SK-N-SH (cell line): ENCODE measurements at regions not wholly inside any gene's neighbourhood (a gene's known extent, or its start where the extent isn't known, plus 50 kb on each side); places are given as distances from the start of the nearest gene placed in this dataset.

Source experiments
- CTCF ChIA-PET: fragments of 300-600, 350-600 bp; formaldehyde crosslinking; extraction: SDS; loops from one replicate; lab custom pipeline; 2021; lab: Yijun Ruan, JAX
- POLR2A ChIA-PET: fragments of 350-600 bp; sonication (Branson Sonifier 250); formaldehyde crosslinking; extraction: SDS; loops from one replicate; lab custom pipeline; 2020; ENCODE audit warnings: antibody characterized with exemption, inconsistent platforms; lab: Yijun Ruan, JAX
- DNase-seq: peaks from one replicate; pipeline ENCODE4 v3.0.0; 2012
- H2AFZ ChIP-seq: fragments of 200-600 bp; sonication (generic); 2 replicates; pipeline ENCODE4 v1.8.1; 2016; ENCODE audit warnings: antibody characterized with exemption, mild to moderate bottlenecking, low read depth
- H3F3A ChIP-seq: fragments of 200-600 bp; sonication (generic); replicated peaks from 2 replicates; pipeline ENCODE3; 2016; ENCODE audit warnings: antibody characterized with exemption, mild to moderate bottlenecking; ENCODE audit not compliant: insufficient read depth
- H3K27ac ChIP-seq, 2 experiments: fragments of 200-500 bp in 1 of 2; fragments of 200-600 bp in 1 of 2; sonication (Bioruptor generic) in 1 of 2; sonication (generic), shearing (Covaris generic) in 1 of 2; 2 replicates each; pipeline versions ENCODE4 v1.5.1 to v1.6.1; 2014 to 2016; ENCODE audit warnings: low read depth in 2 of 2, inconsistent platforms in 1 of 2, low read length in 1 of 2, mild to moderate bottlenecking in 1 of 2, mixed read lengths in 1 of 2
- H3K27me3 ChIP-seq: fragments of 200-600 bp; sonication (generic), shearing (Covaris generic); 2 replicates; pipeline ENCODE4 v1.6.1; 2016; ENCODE audit warnings: mixed run types; ENCODE audit not compliant: insufficient read depth
- H3K36me3 ChIP-seq, 2 experiments: fragments of 200-500 bp in 1 of 2; fragments of 200-600 bp in 1 of 2; sonication (Bioruptor generic) in 1 of 2; sonication (generic) in 1 of 2; replicated peaks in 1 of 2; 2 replicates each; pipeline versions ENCODE3 to v1.5.1; 2014 to 2016; ENCODE audit warnings: low read length in 1 of 2, mild to moderate bottlenecking in 1 of 2; ENCODE audit not compliant: insufficient read depth in 2 of 2, control insufficient read depth in 1 of 2
- H3K4me1 ChIP-seq, 2 experiments: fragments of 200-500 bp in 1 of 2; fragments of 200-600 bp in 1 of 2; sonication (Bioruptor generic) in 1 of 2; sonication (generic), shearing (Covaris generic) in 1 of 2; 2 replicates each; pipeline versions ENCODE4 v1.5.1 to v1.6.1; 2014 to 2016; ENCODE audit warnings: low read depth in 1 of 2, low read length in 1 of 2, mixed run types in 1 of 2; ENCODE audit not compliant: insufficient read depth in 2 of 2, control insufficient read depth in 1 of 2
- H3K4me2 ChIP-seq: fragments of 200-600 bp; sonication (generic), shearing (Covaris generic); 2 replicates; pipeline ENCODE4 v1.6.1; 2017; ENCODE audit warnings: mixed run types
- H3K4me3 ChIP-seq, 2 experiments: fragments of 200-500 bp in 1 of 2; fragments of 200-600 bp in 1 of 2; sonication (Bioruptor generic) in 1 of 2; sonication (generic), shearing (Covaris generic) in 1 of 2; 2 replicates each; pipeline versions ENCODE4 v1.5.1 to v1.8.1; 2014 to 2016; ENCODE audit warnings: low read depth in 2 of 2, inconsistent platforms in 1 of 2, low read length in 1 of 2, mild to moderate bottlenecking in 1 of 2, mixed read lengths in 1 of 2, moderate library complexity in 1 of 2
- H3K79me2 ChIP-seq: fragments of 200-600 bp; sonication (generic); 2 replicates; pipeline ENCODE4 v1.8.1; 2017; ENCODE audit warnings: mild to moderate bottlenecking; ENCODE audit not compliant: insufficient read depth
- H3K9ac ChIP-seq: fragments of 200-600 bp; sonication (generic); 2 replicates; pipeline ENCODE4 v1.6.1; 2017; ENCODE audit warnings: mixed run types
- H3K9me2 ChIP-seq: fragments of 200-600 bp; sonication (generic); 2 replicates; pipeline ENCODE4 v1.6.1; 2017; ENCODE audit warnings: mixed run types
- H3K9me3 ChIP-seq: fragments of 200-600 bp; sonication (generic); 2 replicates; pipeline ENCODE4 v1.6.1; 2017; ENCODE audit warnings: mixed run types, mild to moderate bottlenecking, moderate library complexity
- H4K20me1 ChIP-seq: fragments of 200-600 bp; sonication (generic); 2 replicates; pipeline ENCODE4 v1.6.1; 2017; ENCODE audit warnings: mild to moderate bottlenecking, mixed run types; ENCODE audit not compliant: insufficient read depth
- CHD2 ChIP-seq: fragments of 150-350 bp; IDR thresholded peaks from 2 replicates; pipeline ENCODE4 v1.6.1; 2018; ENCODE audit warnings: low read length; ENCODE audit not compliant: partially characterized antibody
- CTCF ChIP-seq: fragments of 200-600 bp; sonication (generic); IDR thresholded peaks from 2 replicates; pipeline ENCODE4 v1.6.1; 2017; ENCODE audit warnings: antibody characterized with exemption, mild to moderate bottlenecking, moderate library complexity
- EP300 ChIP-seq, 2 experiments: IDR thresholded peaks; 2 replicates each; pipeline versions ENCODE4 v1.4.0 to v1.6.1; 2012; ENCODE audit warnings: borderline replicate concordance in 1 of 2, low read depth in 1 of 2, low read length in 1 of 2
- FOXM1 ChIP-seq: IDR thresholded peaks from 2 replicates; pipeline ENCODE4 v1.4.0; 2012; ENCODE audit warnings: low read depth, mild to moderate bottlenecking
- GABPA ChIP-seq: IDR thresholded peaks from 2 replicates; pipeline ENCODE4 v1.4.0; 2012; ENCODE audit warnings: low read depth, mild to moderate bottlenecking
- GATA2 ChIP-seq: sonication (generic); formaldehyde crosslinking; IDR thresholded peaks from 2 replicates; pipeline ENCODE4 v1.5.0; 2020; ENCODE audit warnings: mild to moderate bottlenecking, missing genetic modification reagents
- JUND ChIP-seq: IDR thresholded peaks from 2 replicates; pipeline ENCODE4 v1.4.0; 2012
- MXI1 ChIP-seq: IDR thresholded peaks from 2 replicates; pipeline ENCODE4 v1.6.1; 2012; ENCODE audit warnings: mild to moderate bottlenecking, low read depth, low read length, improper control_type of control experiment
- NRF1 ChIP-seq: IDR thresholded peaks from 2 replicates; pipeline ENCODE4 v1.6.1; 2012; ENCODE audit warnings: low read depth, mild to moderate bottlenecking, low read length
- POLR2AphosphoS5 ChIP-seq: IDR thresholded peaks from 2 replicates; pipeline ENCODE4 v1.6.1; 2012; ENCODE audit warnings: low read depth, low read length
- RAD21 ChIP-seq: IDR thresholded peaks from 2 replicates; pipeline ENCODE4 v1.6.1; 2012; ENCODE audit warnings: mild to moderate bottlenecking, low read length
- RFX5 ChIP-seq: IDR thresholded peaks from 2 replicates; pipeline ENCODE4 v1.6.1; 2012; ENCODE audit warnings: mild to moderate bottlenecking, improper control_type of control experiment, low read length
- RXRA ChIP-seq: IDR thresholded peaks from 2 replicates; pipeline ENCODE4 v1.4.0; 2012; ENCODE audit warnings: low read depth, mild to moderate bottlenecking, borderline replicate concordance
- SMC3 ChIP-seq: IDR thresholded peaks from 2 replicates; pipeline ENCODE4 v1.6.1; 2012; ENCODE audit warnings: low read depth, low read length, improper control_type of control experiment
- TAF1 ChIP-seq: IDR thresholded peaks from 2 replicates; pipeline ENCODE4 v1.6.1; 2012; ENCODE audit warnings: low read depth, mild to moderate bottlenecking, low read length, moderate library complexity, borderline replicate concordance
- TEAD4 ChIP-seq: IDR thresholded peaks from 2 replicates; pipeline ENCODE4 v1.4.0; 2012; ENCODE audit warnings: mild to moderate bottlenecking, borderline replicate concordance; ENCODE audit not compliant: insufficient read depth
- YY1 ChIP-seq: IDR thresholded peaks from 2 replicates; pipeline ENCODE4 v1.4.0; 2012; ENCODE audit warnings: low read depth, mild to moderate bottlenecking
- WGBS: methylation state at CpG from one replicate; pipeline ENCODE4 v1.1.6; 2017; ENCODE audit warnings: low lambda C conversion rate; 5-methylcytosine and 5-hydroxymethylcytosine counted together
- TF ChIP-seq, protein P1 (sequence below): IDR thresholded peaks from 2 replicates; pipeline ENCODE4 v1.4.0; 2012; ENCODE audit warnings: low read depth
- TF ChIP-seq, protein P2 (sequence below): fragments of 150-350 bp; IDR thresholded peaks from 2 replicates; pipeline ENCODE4 v1.6.1; 2016; ENCODE audit warnings: mild to moderate bottlenecking, low read depth, low read length
- TF ChIP-seq, protein P3 (sequence below): IDR thresholded peaks from 2 replicates; pipeline ENCODE4 v1.6.1; 2012; ENCODE audit warnings: mild to moderate bottlenecking, low read depth, low read length, moderate library complexity
- TF ChIP-seq, protein P4 (sequence below): fragments of 150-350 bp; IDR thresholded peaks from 2 replicates; pipeline ENCODE4 v1.6.1; 2017; ENCODE audit warnings: antibody characterized with exemption, low read length, low read depth, borderline replicate concordance

- no peaks in the 10 kb centered on the region for H3K79me2 ChIP-seq
- no peaks in the 10 kb centered on the region for H3K9me3 ChIP-seq
- no peak overlapping the region for H3K9ac ChIP-seq
- TF ChIP-seq TAF1 (no peak), RFX5 (no peak), FOXM1 (no peak), GATA2 (no peak), CTCF (no peak), POLR2AphosphoS5 (no peak), RAD21 (no peak), SMC3 (no peak)
- TF ChIP-seq, protein P1, sequence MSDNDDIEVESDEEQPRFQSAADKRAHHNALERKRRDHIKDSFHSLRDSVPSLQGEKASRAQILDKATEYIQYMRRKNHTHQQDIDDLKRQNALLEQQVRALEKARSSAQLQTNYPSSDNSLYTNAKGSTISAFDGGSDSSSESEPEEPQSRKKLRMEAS: no peak
- TF ChIP-seq, protein P2, sequence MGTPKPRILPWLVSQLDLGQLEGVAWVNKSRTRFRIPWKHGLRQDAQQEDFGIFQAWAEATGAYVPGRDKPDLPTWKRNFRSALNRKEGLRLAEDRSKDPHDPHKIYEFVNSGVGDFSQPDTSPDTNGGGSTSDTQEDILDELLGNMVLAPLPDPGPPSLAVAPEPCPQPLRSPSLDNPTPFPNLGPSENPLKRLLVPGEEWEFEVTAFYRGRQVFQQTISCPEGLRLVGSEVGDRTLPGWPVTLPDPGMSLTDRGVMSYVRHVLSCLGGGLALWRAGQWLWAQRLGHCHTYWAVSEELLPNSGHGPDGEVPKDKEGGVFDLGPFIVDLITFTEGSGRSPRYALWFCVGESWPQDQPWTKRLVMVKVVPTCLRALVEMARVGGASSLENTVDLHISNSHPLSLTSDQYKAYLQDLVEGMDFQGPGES: no peak
- POLR2A ChIA-PET: no interaction called here
- H3K9me2 ChIP-seq: no peaks in the 10 kb centered on the region
- CTCF ChIA-PET: interaction anchor here (1.4 kb wide), 1 partner anchor 11 kb away, joined by 3 read pairs; no protein-coding TSS in a partner anchor
- no peaks in the 10 kb centered on the region for H4K20me1 ChIP-seq
- no peak overlapping the region for H3K4me2 ChIP-seq
- H2AFZ ChIP-seq: no peak overlapping the region
- H3K27ac ChIP-seq: no peak overlapping the region
- H3K4me1 ChIP-seq: peaks cover 0 to 4% of the 10 kb centered on the region in 2 experiments; a peak in 2 of 4 replicates
- H3K27me3 ChIP-seq: no peaks in the 10 kb centered on the region
- H3K36me3 ChIP-seq: no peaks in the 10 kb centered on the region
- H3F3A ChIP-seq: peaks cover 4% of the 10 kb centered on the region
- WGBS: 100% methylated on average over 3 of the region's 3 CpGs
- DNase-seq: no peak
- no peak overlapping the region for H3K4me3 ChIP-seq
These were observed 493.7 kb downstream of the NR2F1-AS1 start for GRCh38 chr5:93087326-93087725.

- Histone ChIP-seq H3F3A (peaks cover 18% of the 10 kb centered on the region), H3K4me3 (no peak overlapping the region), H3K36me3 (no peaks in the 10 kb centered on the region), H3K4me1 (peaks cover 4 to 13% of the 10 kb centered on the region in 2 experiments; a peak in 2 of 4 replicates), H3K4me2 (no peak overlapping the region), H3K79me2 (no peaks in the 10 kb centered on the region), H3K27me3 (no peaks in the 10 kb centered on the region), H3K27ac (no peak overlapping the region), H3K9me3 (no peaks in the 10 kb centered on the region), H3K9me2 (no peaks in the 10 kb centered on the region), H4K20me1 (no peaks in the 10 kb centered on the region), H3K9ac (no peak overlapping the region), H2AFZ (no peak overlapping the region)
- no peak for DNase-seq
- WGBS: 80% methylated on average over 1 of the region's 2 CpGs
- ChIA-PET CTCF (interaction anchor here (0.9 kb wide), 1 partner anchor 14 kb away, joined by 3 read pairs; no protein-coding TSS in a partner anchor), POLR2A (no interaction called here)
- TF ChIP-seq JUND: no peak
- TF ChIP-seq MXI1: no peak
- TF ChIP-seq TEAD4: no peak
- no peak for TF ChIP-seq RAD21
- TF ChIP-seq CHD2: no peak
- no peak for TF ChIP-seq RXRA
- no peak for TF ChIP-seq SMC3
- TF ChIP-seq YY1: no peak
- TF ChIP-seq NRF1: no peak
- no peak for TF ChIP-seq EP300 (IDR thresholded peaks at IDR 0.05; ENCODE audit: borderline replicate concordance in 1 of 2, low read depth in 1 of 2, low read length in 1 of 2)
- TF ChIP-seq, protein P3, sequence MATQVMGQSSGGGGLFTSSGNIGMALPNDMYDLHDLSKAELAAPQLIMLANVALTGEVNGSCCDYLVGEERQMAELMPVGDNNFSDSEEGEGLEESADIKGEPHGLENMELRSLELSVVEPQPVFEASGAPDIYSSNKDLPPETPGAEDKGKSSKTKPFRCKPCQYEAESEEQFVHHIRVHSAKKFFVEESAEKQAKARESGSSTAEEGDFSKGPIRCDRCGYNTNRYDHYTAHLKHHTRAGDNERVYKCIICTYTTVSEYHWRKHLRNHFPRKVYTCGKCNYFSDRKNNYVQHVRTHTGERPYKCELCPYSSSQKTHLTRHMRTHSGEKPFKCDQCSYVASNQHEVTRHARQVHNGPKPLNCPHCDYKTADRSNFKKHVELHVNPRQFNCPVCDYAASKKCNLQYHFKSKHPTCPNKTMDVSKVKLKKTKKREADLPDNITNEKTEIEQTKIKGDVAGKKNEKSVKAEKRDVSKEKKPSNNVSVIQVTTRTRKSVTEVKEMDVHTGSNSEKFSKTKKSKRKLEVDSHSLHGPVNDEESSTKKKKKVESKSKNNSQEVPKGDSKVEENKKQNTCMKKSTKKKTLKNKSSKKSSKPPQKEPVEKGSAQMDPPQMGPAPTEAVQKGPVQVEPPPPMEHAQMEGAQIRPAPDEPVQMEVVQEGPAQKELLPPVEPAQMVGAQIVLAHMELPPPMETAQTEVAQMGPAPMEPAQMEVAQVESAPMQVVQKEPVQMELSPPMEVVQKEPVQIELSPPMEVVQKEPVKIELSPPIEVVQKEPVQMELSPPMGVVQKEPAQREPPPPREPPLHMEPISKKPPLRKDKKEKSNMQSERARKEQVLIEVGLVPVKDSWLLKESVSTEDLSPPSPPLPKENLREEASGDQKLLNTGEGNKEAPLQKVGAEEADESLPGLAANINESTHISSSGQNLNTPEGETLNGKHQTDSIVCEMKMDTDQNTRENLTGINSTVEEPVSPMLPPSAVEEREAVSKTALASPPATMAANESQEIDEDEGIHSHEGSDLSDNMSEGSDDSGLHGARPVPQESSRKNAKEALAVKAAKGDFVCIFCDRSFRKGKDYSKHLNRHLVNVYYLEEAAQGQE: no peak
- TF ChIP-seq FOXM1: no peak
- TF ChIP-seq, protein P4, sequence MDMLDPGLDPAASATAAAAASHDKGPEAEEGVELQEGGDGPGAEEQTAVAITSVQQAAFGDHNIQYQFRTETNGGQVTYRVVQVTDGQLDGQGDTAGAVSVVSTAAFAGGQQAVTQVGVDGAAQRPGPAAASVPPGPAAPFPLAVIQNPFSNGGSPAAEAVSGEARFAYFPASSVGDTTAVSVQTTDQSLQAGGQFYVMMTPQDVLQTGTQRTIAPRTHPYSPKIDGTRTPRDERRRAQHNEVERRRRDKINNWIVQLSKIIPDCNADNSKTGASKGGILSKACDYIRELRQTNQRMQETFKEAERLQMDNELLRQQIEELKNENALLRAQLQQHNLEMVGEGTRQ: no peak
- no peak for TF ChIP-seq GABPA
- TF ChIP-seq POLR2AphosphoS5: no peak
These were observed 498.0 kb downstream of the NR2F1-AS1 start for GRCh38 chr5:93082981-93083380.
